MM.1S (cell line): ENCODE measurements at regions not wholly inside any gene's neighbourhood (a gene's known extent, or its start where the extent isn't known, plus 50 kb on each side); places are given as distances from the start of the nearest gene placed in this dataset.

Experiments
- CTCF ChIP-seq: fragments of 300-600 bp; sonication (generic); IDR thresholded peaks from 2 replicates; pipeline ENCODE4 v1.5.1; 2016; ENCODE audit warnings: antibody characterized with exemption, low read length, mixed read lengths
- EZH2 ChIP-seq: fragments of 300-600 bp; sonication (generic); optimal IDR thresholded peaks from 2 replicates; pipeline ENCODE3; 2017; ENCODE audit warnings: low read depth, mild to moderate bottlenecking, antibody characterized with exemption, low read length, mixed read lengths

GRCh38 chr18:38552732-38553321 is 987.2 kb upstream of the CELF4 start:
- TF ChIP-seq CTCF, result no peak
- TF ChIP-seq EZH2, result no peak
